ENCODE measurements at regions not wholly inside any gene's neighbourhood (a gene's known extent, or its start where the extent isn't known, plus 50 kb on each side); places are given as distances from the start of the nearest gene placed in this dataset.
A peak's percentile ranks its signal among the peaks of the same experiment; 100 is the strongest.

DNA sequence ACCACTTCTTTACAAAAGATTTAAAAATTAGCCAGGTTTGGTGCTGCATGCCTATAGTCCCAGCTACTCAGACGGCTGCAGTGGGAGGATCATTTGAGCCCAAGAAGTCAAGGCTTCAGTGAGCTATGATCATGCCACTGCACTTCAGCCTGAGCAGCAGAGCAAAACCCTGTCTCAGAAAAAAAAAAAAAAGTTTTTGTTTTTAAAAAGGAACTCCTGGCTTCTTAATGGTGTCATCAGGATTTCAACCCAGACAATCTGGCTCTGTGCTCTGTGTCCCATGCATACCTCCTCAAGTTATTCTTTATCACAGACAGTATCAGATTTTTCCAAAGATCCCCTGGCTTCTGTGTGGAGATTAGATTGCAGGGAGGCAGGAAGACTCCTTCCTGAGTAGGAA lies 64.2 kb upstream of the IL12A start:
- no peak for DNase-seq (ENCODE audit: low spot score)

GRCh38 chr3:159925248-159925647 lies 63.4 kb upstream of the IL12A start:
- DNase-seq (ENCODE audit: low spot score), result no peak

GRCh38 chr3:159926573-159926972 lies 62.1 kb upstream of the IL12A start:
- no peak for DNase-seq (ENCODE audit: low spot score)

DNA sequence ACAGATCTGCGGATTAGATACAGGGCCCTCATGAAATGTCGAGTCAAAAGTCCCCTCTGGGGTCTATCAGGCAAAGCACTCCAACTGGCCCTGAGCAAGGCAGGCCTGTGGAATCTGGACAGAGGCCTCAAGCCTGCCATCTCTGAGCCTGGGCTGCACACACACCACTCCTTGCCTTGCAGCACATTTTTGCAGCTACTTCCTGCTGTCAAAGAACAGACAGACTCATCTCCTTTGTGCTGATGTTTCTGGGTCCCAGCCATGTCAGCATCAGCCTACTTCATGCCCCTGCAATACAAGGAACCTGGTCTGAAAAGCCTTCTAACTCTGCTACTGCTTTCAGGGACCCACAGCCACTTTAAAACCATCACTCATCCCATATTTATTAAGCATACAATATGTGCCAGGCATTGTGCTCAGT lies 60.6 kb upstream of the IL12A start:
- no peak for DNase-seq (ENCODE audit: low spot score)

GRCh38 chr3:159928666-159929065 lies 60.0 kb upstream of the IL12A start:
- DNase-seq (ENCODE audit: low spot score), result peak; percentile 16

DNA sequence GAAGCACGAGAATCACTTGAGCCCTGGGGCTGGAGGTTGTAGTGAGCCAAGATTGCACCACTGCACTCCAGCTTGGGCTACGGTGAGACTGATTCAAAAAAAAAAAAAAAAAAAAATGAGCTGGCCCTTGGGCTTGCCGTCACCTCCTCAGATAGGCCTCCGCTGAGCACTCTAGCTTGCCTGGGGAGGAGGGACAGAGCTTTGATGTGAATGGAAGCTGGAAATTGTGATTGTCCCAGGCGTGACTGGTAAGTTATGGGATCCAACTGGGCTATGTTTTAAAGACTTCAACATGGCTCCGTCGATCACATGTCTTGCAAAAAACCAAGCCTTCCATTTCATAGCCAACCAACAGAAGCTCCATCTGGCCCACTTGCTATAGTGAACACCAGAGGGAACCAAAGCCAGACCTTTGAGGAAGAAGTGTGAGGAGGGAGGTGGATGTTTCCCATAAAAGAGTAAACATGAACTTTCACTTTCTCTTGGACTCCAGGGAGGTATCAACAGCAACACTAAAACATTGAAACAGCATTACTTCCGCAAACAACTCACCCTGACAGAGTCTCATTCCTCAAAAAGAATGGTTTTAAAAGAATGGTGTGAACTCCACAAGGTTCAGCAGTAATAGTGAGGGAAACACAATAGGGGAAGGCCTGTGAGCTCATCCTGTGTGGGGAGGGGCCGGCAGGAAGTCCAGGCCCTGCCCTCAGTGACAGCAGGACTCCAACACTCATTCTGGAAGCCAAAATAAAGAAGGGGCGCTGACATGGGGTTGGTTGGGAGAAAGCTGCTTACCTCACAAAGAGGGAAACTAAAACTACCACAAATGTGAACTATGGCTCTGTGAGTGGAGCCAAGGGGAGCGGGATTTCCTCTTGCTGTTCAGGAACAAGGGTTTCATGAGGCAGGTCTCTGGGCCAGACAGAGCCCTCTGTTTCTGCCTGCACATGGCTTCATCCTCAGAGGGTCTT lies 59.2 kb upstream of the IL12A start:
- DNase-seq (ENCODE audit: low spot score), result no peak

- DNase-seq (ENCODE audit: low spot score), result no peak
These were observed 54.4 kb upstream of the IL12A start for GRCh38 chr3:159934216-159934615.

GRCh38 chr3:159936541-159936940 lies 52.1 kb upstream of the IL12A start:
- no peak for DNase-seq (ENCODE audit: low spot score)

DNA sequence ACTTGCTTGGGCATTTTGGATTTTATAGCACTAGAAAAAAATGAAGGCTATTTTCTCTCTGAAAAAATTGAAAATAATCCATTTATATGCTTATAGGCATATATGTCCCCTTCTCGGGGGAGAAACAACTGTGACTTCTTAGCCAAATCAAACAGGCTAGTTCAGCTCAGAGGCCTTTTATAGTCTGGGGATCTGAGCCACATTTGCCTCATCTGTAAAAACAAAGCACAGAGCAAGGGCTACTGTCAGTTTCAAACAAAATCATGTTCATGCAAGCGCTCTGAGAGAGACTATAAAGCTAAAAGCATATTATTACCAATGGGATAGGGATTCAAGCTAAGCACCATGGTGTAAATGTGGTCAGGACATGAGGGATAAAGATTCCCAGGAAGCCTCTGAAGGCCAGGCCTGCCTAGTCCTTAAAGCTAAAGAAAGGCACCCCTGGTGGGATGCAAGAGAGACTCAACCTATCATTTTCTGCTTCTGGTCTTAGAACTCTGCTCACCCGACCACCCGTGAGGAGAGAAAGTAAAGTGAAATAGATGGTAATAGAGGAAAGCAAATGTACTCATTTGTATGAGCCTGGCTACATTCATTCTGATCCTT lies 51.0 kb upstream of the IL12A start:
- no peak for DNase-seq (ENCODE audit: low spot score)

- DNase-seq (ENCODE audit: low spot score), result no peak
These were observed 49.9 kb upstream of the IL12A start for GRCh38 chr3:159938714-159939113.

Measured in mucosa of gallbladder (tissue), 1 donor.